H1 (cell line): ENCODE measurements at regions not wholly inside any gene's neighbourhood (a gene's known extent, or its start where the extent isn't known, plus 50 kb on each side); places are given as distances from the start of the nearest gene placed in this dataset.

Experiments used
- CTCF ChIA-PET: fragments of 300-600 bp; sonication (Branson Sonifier 250); formaldehyde crosslinking; loops from one replicate; lab custom pipeline; 2021; ENCODE audit not compliant: partially characterized antibody; lab: Charles Lee
- POLR2A ChIA-PET: fragments of 300-600 bp; sonication (Branson Sonifier 250); formaldehyde crosslinking; loops from one replicate; lab custom pipeline; 2021; ENCODE audit warnings: inconsistent platforms; ENCODE audit not compliant: partially characterized antibody; lab: Charles Lee
- DNase-seq, 2 experiments: peaks; one replicate each; pipeline versions ENCODE4 v3.0.0 to v3.0.0-alpha.2; 2010 to 2022; ENCODE audit warnings: low spot score in 2 of 2, low read depth in 1 of 2, mixed read lengths in 1 of 2
- FAIRE-seq: peaks from 2 replicates; lab custom pipeline; 2011; peaks lifted over from hg19 to GRCh38; lab: Jason Lieb, UNC
- H2AFZ ChIP-seq: 2 replicates; pipeline ENCODE4 v1.8.1; 2012; ENCODE audit warnings: low read length, inconsistent platforms
- H2AK5ac ChIP-seq: 2 replicates; pipeline ENCODE4 v1.6.1; 2013; ENCODE audit warnings: low read depth, low read length
- H2BK120ac ChIP-seq: replicated peaks from 2 replicates; pipeline ENCODE3; 2013; ENCODE audit warnings: low read depth, low read length, inconsistent platforms
- H2BK12ac ChIP-seq: 2 replicates; pipeline ENCODE4 v1.6.1; 2013; ENCODE audit warnings: low read depth, low read length
- H2BK15ac ChIP-seq: 2 replicates; pipeline ENCODE4 v1.6.1; 2013; ENCODE audit warnings: low read length
- H2BK20ac ChIP-seq: 2 replicates; pipeline ENCODE4 v1.6.1; 2013; ENCODE audit warnings: low read length
- H2BK5ac ChIP-seq: 2 replicates; pipeline ENCODE4 v1.6.1; 2013; ENCODE audit warnings: low read depth, low read length
- H3K14ac ChIP-seq: 2 replicates; pipeline ENCODE4 v1.6.1; 2013; ENCODE audit warnings: inconsistent platforms; ENCODE audit not compliant: insufficient read length
- H3K18ac ChIP-seq: 2 replicates; pipeline ENCODE4 v1.6.1; 2013; ENCODE audit warnings: low read length; ENCODE audit errors: extremely low read depth
- H3K23ac ChIP-seq: 2 replicates; pipeline ENCODE4 v1.6.1; 2013; ENCODE audit warnings: inconsistent platforms; ENCODE audit not compliant: insufficient read length
- H3K23me2 ChIP-seq: 2 replicates; pipeline ENCODE4 v1.6.1; 2013; ENCODE audit warnings: low read depth, low read length
- H3K27ac ChIP-seq: 2 replicates; pipeline ENCODE4 v1.6.1; 2011; ENCODE audit warnings: low read depth, low read length, inconsistent platforms
- H3K27me3 ChIP-seq, 4 experiments: replicated peaks in 1 of 4; 1 replicate in 1 of 4; 2 replicates in 3 of 4; pipeline versions ENCODE4 v1.6.1 to v1.8.1; 2011 to 2013; ENCODE audit warnings: low read length in 3 of 4, mild to moderate bottlenecking in 3 of 4, inconsistent platforms in 2 of 4, mixed read lengths in 2 of 4, moderate library complexity in 1 of 4; ENCODE audit not compliant: control insufficient read depth in 3 of 4, insufficient read depth in 3 of 4; ENCODE audit errors: extremely low read depth in 1 of 4
- H3K36me3 ChIP-seq, 4 experiments: 2 replicates each; pipeline versions ENCODE4 v1.6.1 to v1.8.1; 2011 to 2013; ENCODE audit warnings: mild to moderate bottlenecking in 4 of 4, low read length in 3 of 4, moderate library complexity in 2 of 4, control low read depth in 1 of 4, inconsistent platforms in 1 of 4; ENCODE audit not compliant: insufficient read depth in 4 of 4, control insufficient read depth in 2 of 4
- H3K4ac ChIP-seq: replicated peaks from 2 replicates; pipeline ENCODE3; 2013; ENCODE audit warnings: low read length, low read depth, mixed read lengths, inconsistent platforms; ENCODE audit not compliant: insufficient read length
- H3K4me1 ChIP-seq, 4 experiments: replicated peaks in 1 of 4; 1 replicate in 1 of 4; 2 replicates in 3 of 4; pipeline versions ENCODE4 v1.6.1 to v1.8.1; 2011 to 2013; ENCODE audit warnings: low read length in 3 of 4, inconsistent platforms in 2 of 4, mixed read lengths in 1 of 4; ENCODE audit not compliant: insufficient read depth in 4 of 4, control insufficient read depth in 3 of 4
- H3K4me2 ChIP-seq, 2 experiments: 2 replicates each; pipeline versions ENCODE4 v1.6.1 to v1.8.1; 2011 to 2013; ENCODE audit warnings: low read depth in 2 of 2, low read length in 2 of 2, control low read depth in 1 of 2, inconsistent platforms in 1 of 2, mild to moderate bottlenecking in 1 of 2; ENCODE audit not compliant: insufficient read depth in 1 of 2
- H3K4me3 ChIP-seq, 4 experiments: fragments of 200-600, 300-600 bp in 1 of 4; sonication (generic), shearing (Covaris generic), sonication (Bioruptor Twin) in 1 of 4; 2 replicates each; pipeline versions ENCODE4 v1.5.1 to v1.8.1; 2011 to 2016; ENCODE audit warnings: low read length in 4 of 4, low read depth in 3 of 4, control low read depth in 2 of 4, inconsistent platforms in 2 of 4, mild to moderate bottlenecking in 2 of 4, mixed read lengths in 1 of 4, moderate library complexity in 1 of 4; ENCODE audit not compliant: insufficient read depth in 2 of 4; ENCODE audit errors: extremely low read depth in 1 of 4
- H3K56ac ChIP-seq: replicated peaks from 2 replicates; pipeline ENCODE3; 2013; ENCODE audit warnings: low read depth, mild to moderate bottlenecking, mixed read lengths, low read length, inconsistent platforms; ENCODE audit not compliant: insufficient read length
- H3K79me1 ChIP-seq: 2 replicates; pipeline ENCODE4 v1.6.1; 2013; ENCODE audit warnings: low read depth, low read length, control low read depth
- H3K79me2 ChIP-seq, 2 experiments: 2 replicates each; pipeline versions ENCODE4 v1.6.1 to v1.8.1; 2012 to 2013; ENCODE audit warnings: low read length in 2 of 2, mild to moderate bottlenecking in 2 of 2, inconsistent platforms in 1 of 2; ENCODE audit not compliant: insufficient read depth in 2 of 2, control insufficient read depth in 1 of 2
- H3K9ac ChIP-seq, 4 experiments: replicated peaks in 1 of 4; 1 replicate in 1 of 4; 2 replicates in 3 of 4; pipeline versions ENCODE4 v1.6.1 to v1.8.1; 2011 to 2013; ENCODE audit warnings: low read depth in 3 of 4, low read length in 3 of 4, control low read depth in 2 of 4, mild to moderate bottlenecking in 2 of 4, moderate library complexity in 2 of 4, inconsistent platforms in 1 of 4; ENCODE audit errors: extremely low read depth in 1 of 4
- H3K9me3 ChIP-seq, 2 experiments: 2 replicates each; pipeline versions ENCODE4 v1.6.1 to v1.8.1; 2012 to 2013; ENCODE audit warnings: mild to moderate bottlenecking in 2 of 2, moderate library complexity in 2 of 2, control low read depth in 1 of 2, inconsistent platforms in 1 of 2, low read depth in 1 of 2, low read length in 1 of 2, mixed read lengths in 1 of 2; ENCODE audit not compliant: insufficient read depth in 2 of 2
- H4K20me1 ChIP-seq, 2 experiments: replicated peaks in 1 of 2; 2 replicates each; pipeline versions ENCODE3 to v1.8.1; 2011 to 2013; ENCODE audit warnings: inconsistent platforms in 2 of 2, low read length in 2 of 2, mild to moderate bottlenecking in 1 of 2; ENCODE audit not compliant: insufficient read depth in 2 of 2, control insufficient read depth in 1 of 2
- H4K5ac ChIP-seq: 2 replicates; pipeline ENCODE4 v1.6.1; 2013; ENCODE audit warnings: low read length, low read depth, mixed read lengths, inconsistent platforms; ENCODE audit not compliant: insufficient read length
- H4K8ac ChIP-seq: 2 replicates; pipeline ENCODE4 v1.8.0; 2013; ENCODE audit warnings: mild to moderate bottlenecking, moderate library complexity, low read length, inconsistent platforms; ENCODE audit not compliant: insufficient read depth; ENCODE audit errors: extremely low read depth
- H4K91ac ChIP-seq: replicated peaks from 2 replicates; pipeline ENCODE3; 2013; ENCODE audit warnings: low read length, mixed read lengths, inconsistent platforms; ENCODE audit not compliant: insufficient read length
- BCL11A ChIP-seq, 2 experiments: IDR thresholded peaks; one replicate each; pipeline ENCODE4 v1.6.1; 2011; ENCODE audit warnings: low read depth in 2 of 2, low read length in 2 of 2, mild to moderate bottlenecking in 2 of 2
- BRCA1 ChIP-seq: IDR thresholded peaks from 2 replicates; pipeline ENCODE4 v1.6.1; 2012; ENCODE audit warnings: low read depth, low read length, improper control_type of control experiment
- CBX5 ChIP-seq: fragments of 300-800, 300-1000 bp; sonication (generic); IDR thresholded peaks from 2 replicates; pipeline ENCODE4 v1.7.1; 2016; ENCODE audit warnings: antibody characterized with exemption, low read length, low read depth
- CREB1 ChIP-seq: IDR thresholded peaks from 2 replicates; pipeline ENCODE4 v1.6.1; 2012; ENCODE audit warnings: inconsistent platforms
- CTCF ChIP-seq, 3 experiments: IDR thresholded peaks; 1 replicate in 2 of 3; 2 replicates in 1 of 3; pipeline versions ENCODE4 v1.5.1 to v1.6.1; 2011; ENCODE audit warnings: low read length in 3 of 3, mild to moderate bottlenecking in 3 of 3, inconsistent platforms in 2 of 3, low read depth in 1 of 3, moderate library complexity in 1 of 3; ENCODE audit not compliant: insufficient read depth in 1 of 3; ENCODE audit errors: control extremely low read depth in 1 of 3
- E2F6 ChIP-seq: IDR thresholded peaks from 2 replicates; pipeline ENCODE4 v1.6.1; 2012; ENCODE audit warnings: inconsistent platforms
- RXRA ChIP-seq: IDR thresholded peaks from 2 replicates; pipeline ENCODE4 v1.6.1; 2011; ENCODE audit warnings: low read depth, mild to moderate bottlenecking, low read length, moderate library complexity; ENCODE audit not compliant: insufficient read depth
- SP1 ChIP-seq: IDR thresholded peaks from 2 replicates; pipeline ENCODE4 v1.6.1; 2011; ENCODE audit warnings: low read depth, low read length

GRCh38 chr4:106493086-106493485 is 124.5 kb upstream of the GIMD1 start:
- H3K27me3 ChIP-seq = no peaks in the 10 kb centered on the region
- H3K14ac ChIP-seq = no peak overlapping the region
- H3K9ac ChIP-seq = no peak overlapping the region
- H2BK20ac ChIP-seq = no peak overlapping the region
- H4K5ac ChIP-seq = no peak overlapping the region
- no peaks in the 10 kb centered on the region for H3K79me2 ChIP-seq
- H3K4me3 ChIP-seq = no peak overlapping the region
- no peak overlapping the region for H3K18ac ChIP-seq
- H2AFZ ChIP-seq = no peak overlapping the region
- no peak overlapping the region for H2BK120ac ChIP-seq
- no peak overlapping the region for H3K27ac ChIP-seq
- POLR2A ChIA-PET = no interaction called here
- no peaks in the 10 kb centered on the region for H3K79me1 ChIP-seq
- no peak overlapping the region for H2BK15ac ChIP-seq
- no peaks in the 10 kb centered on the region for H3K36me3 ChIP-seq
- H3K23ac ChIP-seq = no peak overlapping the region
- no peak overlapping the region for H2BK5ac ChIP-seq
- no peaks in the 10 kb centered on the region for H4K20me1 ChIP-seq
- H4K8ac ChIP-seq = no peak overlapping the region
- H4K91ac ChIP-seq = no peak overlapping the region
- DNase-seq = no peak
- no peaks in the 10 kb centered on the region for H3K9me3 ChIP-seq
- no peak overlapping the region for H3K4me2 ChIP-seq
- H3K56ac ChIP-seq = no peak overlapping the region
- no peak overlapping the region for H3K4ac ChIP-seq
- H2AK5ac ChIP-seq = no peak overlapping the region
- CTCF ChIA-PET = interaction anchor here (0.6 to 1.6 kb wide), 4 partner anchors 10 to 1220 kb away, joined by 3 to 6 read pairs (median 4); no protein-coding TSS in a partner anchor
- no peak for FAIRE-seq
- no peak overlapping the region for H2BK12ac ChIP-seq
- no peak for TF ChIP-seq SP1
- no peak for TF ChIP-seq CBX5
- TF ChIP-seq BCL11A (IDR thresholded peaks at IDR 0.05; ENCODE audit: low read depth in 2 of 2, low read length in 2 of 2) = no peak
- TF ChIP-seq RXRA = no peak
- no peak for TF ChIP-seq CTCF (IDR thresholded peaks at IDR 0.05; ENCODE audit: control extremely low read depth in 1 of 3, insufficient read depth in 1 of 3, low read depth in 1 of 3, low read length in 3 of 3)
- TF ChIP-seq E2F6 = no peak
- no peak for TF ChIP-seq BRCA1
- TF ChIP-seq CREB1 = no peak
- H3K23me2 ChIP-seq = no peaks in the 10 kb centered on the region
- H3K4me1 ChIP-seq = no peaks in the 10 kb centered on the region
